Chondrocyte (in vitro differentiated cells): ENCODE measurements at regions not wholly inside any gene's neighbourhood (a gene's known extent, or its start where the extent isn't known, plus 50 kb on each side); places are given as distances from the start of the nearest gene placed in this dataset.
"Not testable (repeated sequence)": the region's sequence is repeated elsewhere in the genome, so short reads cannot be mapped to it uniquely, and the experiment has no call there.

Experiments used
- DNase-seq: peaks from one replicate; pipeline ENCODE4 v3.0.0; 2021; ENCODE audit warnings: mixed read lengths, low spot score
- H3K27ac Mint-ChIP-seq: one replicate; pipeline ENCODE4 v1.8.0; 2021; ENCODE audit warnings: mild to moderate bottlenecking, moderate library complexity, mixed read lengths; ENCODE audit not compliant: unreplicated experiment
- H3K27me3 Mint-ChIP-seq: 2 replicates; pipeline ENCODE4 v1.8.0; 2021; ENCODE audit warnings: low read depth, mixed read lengths
- H3K36me3 Mint-ChIP-seq: 2 replicates; pipeline ENCODE4 v1.8.0; 2021; ENCODE audit warnings: low read depth, mixed read lengths
- H3K4me1 Mint-ChIP-seq: 2 replicates; pipeline ENCODE4 v1.8.0; 2021; ENCODE audit warnings: low read depth, mild to moderate bottlenecking, mixed read lengths
- H3K4me3 Mint-ChIP-seq: one replicate; pipeline ENCODE4 v1.8.0; 2021; ENCODE audit warnings: mild to moderate bottlenecking, moderate library complexity, mixed read lengths; ENCODE audit not compliant: unreplicated experiment
- H3K9me3 Mint-ChIP-seq: 2 replicates; pipeline ENCODE4 v1.8.0; 2021; ENCODE audit warnings: low read depth, mixed read lengths
- CTCF ChIP-seq: fragments of 200-600 bp; sonication (generic); IDR thresholded peaks from 2 replicates; pipeline ENCODE4 v1.5.0; 2021; ENCODE audit warnings: antibody characterized with exemption, mild to moderate bottlenecking, moderate library complexity

GRCh38 chr2:133879703-133880102 is 311.4 kb upstream of the NCKAP5 start:
- TF ChIP-seq CTCF = no peak
- DNase-seq = no peak
- peaks cover 48% of the 10 kb centered on the region for H3K27me3 Mint-ChIP-seq
- no peaks in the 10 kb centered on the region for H3K4me1 Mint-ChIP-seq
- H3K36me3 Mint-ChIP-seq = no peaks in the 10 kb centered on the region
- H3K27ac Mint-ChIP-seq = no peak overlapping the region
- H3K4me3 Mint-ChIP-seq = no peak overlapping the region
- H3K9me3 Mint-ChIP-seq = no peaks in the 10 kb centered on the region

DNA sequence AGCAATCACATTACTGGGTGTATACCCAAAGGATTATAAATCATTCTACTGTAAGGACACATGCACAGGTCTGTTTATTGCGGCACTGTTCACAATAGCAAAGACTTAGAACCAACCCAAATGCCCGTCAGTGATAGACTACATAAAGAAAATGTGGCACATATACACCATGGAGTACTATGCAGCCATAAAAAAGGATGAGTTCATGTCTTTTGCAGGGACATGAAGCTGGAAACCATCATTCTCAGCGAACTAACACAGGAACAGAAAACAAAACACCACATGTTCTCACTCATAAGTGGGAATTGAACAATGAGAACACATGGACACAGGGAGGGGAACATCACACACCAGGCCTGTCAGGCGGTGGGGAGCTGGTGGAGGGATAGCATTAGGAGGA is 313.9 kb upstream of the NCKAP5 start:
- peaks cover 42% of the 10 kb centered on the region for H3K27me3 Mint-ChIP-seq
- H3K36me3 Mint-ChIP-seq, H3K4me3 Mint-ChIP-seq, H3K9me3 Mint-ChIP-seq, H3K27ac Mint-ChIP-seq, DNase-seq, H3K4me1 Mint-ChIP-seq: not testable (repeated sequence)

- Mint-ChIP-seq H3K4me3 (no peak overlapping the region), H3K4me1 (peaks cover 10% of the 10 kb centered on the region), H3K36me3 (no peaks in the 10 kb centered on the region), H3K27ac (no peak overlapping the region), H3K9me3 (no peaks in the 10 kb centered on the region), H3K27me3 (peaks cover 29% of the 10 kb centered on the region)
- peak; percentile 73 for TF ChIP-seq CTCF
- DNase-seq = no peak
These were observed 316.6 kb upstream of the NCKAP5 start for GRCh38 chr2:133884739-133885381.

- Mint-ChIP-seq H3K4me1 (peaks cover 10% of the 10 kb centered on the region), H3K9me3 (no peaks in the 10 kb centered on the region), H3K4me3 (no peak overlapping the region), H3K36me3 (no peaks in the 10 kb centered on the region), H3K27me3 (peaks cover 23% of the 10 kb centered on the region), H3K27ac (no peak overlapping the region)
- TF ChIP-seq CTCF = no peak
- no peak for DNase-seq
These were observed 317.6 kb upstream of the NCKAP5 start for GRCh38 chr2:133885847-133886246.

DNA sequence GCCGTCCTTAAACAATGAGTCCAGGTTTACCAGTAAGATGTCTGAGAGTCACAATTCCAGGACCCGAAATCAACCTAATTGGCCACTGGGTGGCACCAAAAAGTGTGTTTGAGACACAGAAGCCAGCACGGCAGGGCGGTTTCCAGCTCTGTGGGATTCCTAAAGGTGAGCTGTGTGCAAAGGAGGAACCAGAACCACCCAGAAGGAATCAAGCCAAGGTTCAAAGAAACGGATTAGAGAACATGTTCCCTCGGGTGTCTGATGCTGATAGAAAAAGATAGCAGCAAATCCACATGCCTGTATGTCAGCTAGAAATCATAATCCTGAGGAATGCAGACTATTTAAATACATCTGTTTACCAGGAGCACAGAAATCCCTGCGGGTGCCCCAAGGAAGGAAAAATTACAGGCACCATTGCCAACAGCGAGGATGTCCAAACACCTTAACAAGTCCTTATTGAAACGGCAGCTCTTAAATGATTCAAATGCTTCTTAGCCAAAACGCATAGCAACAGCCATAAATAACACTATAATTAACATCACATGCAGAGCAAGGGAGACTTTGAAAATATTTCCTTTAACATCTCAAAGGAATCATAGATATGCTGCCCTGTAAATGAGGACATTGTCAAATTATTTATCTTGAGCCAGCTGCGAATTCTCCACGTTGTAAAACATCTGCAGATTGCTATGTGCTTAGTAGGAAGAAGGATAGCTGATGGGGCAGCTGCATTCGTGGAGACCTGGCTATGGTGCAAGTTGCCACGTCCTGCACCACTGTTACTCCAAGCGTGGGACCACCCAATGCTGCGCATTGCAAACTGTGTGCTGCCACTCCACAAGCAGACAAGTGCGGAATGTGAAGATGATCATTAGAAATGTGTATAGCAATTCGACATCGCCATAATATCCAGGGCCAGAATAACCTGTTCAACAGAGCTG is 318.7 kb upstream of the NCKAP5 start:
- H3K9me3 Mint-ChIP-seq = no peaks in the 10 kb centered on the region
- TF ChIP-seq CTCF = peak; percentile 90
- H3K27ac Mint-ChIP-seq = no peak overlapping the region
- no peak for DNase-seq
- no peaks in the 10 kb centered on the region for H3K36me3 Mint-ChIP-seq
- H3K27me3 Mint-ChIP-seq = peaks cover 16% of the 10 kb centered on the region
- no peak overlapping the region for H3K4me3 Mint-ChIP-seq
- peaks cover 10% of the 10 kb centered on the region for H3K4me1 Mint-ChIP-seq
